HUES64 (cell line): ENCODE measurements at regions not wholly inside any gene's neighbourhood (a gene's known extent, or its start where the extent isn't known, plus 50 kb on each side); places are given as distances from the start of the nearest gene placed in this dataset.

Experiments
- H3K27ac ChIP-seq: 2 replicates; pipeline ENCODE4 v1.7.0; 2013; ENCODE audit warnings: low read depth, low read length, inconsistent platforms
- H3K27me3 ChIP-seq: 2 replicates; pipeline ENCODE4 v1.6.1; 2013; ENCODE audit warnings: mild to moderate bottlenecking, low read length; ENCODE audit not compliant: insufficient read depth
- H3K36me3 ChIP-seq: 2 replicates; pipeline ENCODE4 v1.6.1; 2013; ENCODE audit warnings: mild to moderate bottlenecking, low read length; ENCODE audit not compliant: insufficient read depth
- H3K4me1 ChIP-seq: 2 replicates; pipeline ENCODE4 v1.6.1; 2013; ENCODE audit warnings: mild to moderate bottlenecking, low read length, moderate library complexity; ENCODE audit not compliant: insufficient read depth
- H3K4me3 ChIP-seq: 2 replicates; pipeline ENCODE4 v1.5.1; 2013; ENCODE audit warnings: mild to moderate bottlenecking, low read length, moderate library complexity
- H3K9ac ChIP-seq: 2 replicates; pipeline ENCODE4 v1.6.1; 2013; ENCODE audit warnings: mild to moderate bottlenecking, low read depth, low read length
- H3K9me3 ChIP-seq: 2 replicates; pipeline ENCODE4 v1.6.1; 2013; ENCODE audit warnings: low read depth, low read length; ENCODE audit not compliant: insufficient read depth
- WGBS: fragments of 150-250, 120-280 bp; methylation state at CpG from one replicate; pipeline ENCODE4 v1.1.7; 2013; ENCODE audit warnings: missing lambda C conversion rate; 5-methylcytosine and 5-hydroxymethylcytosine counted together

DNA sequence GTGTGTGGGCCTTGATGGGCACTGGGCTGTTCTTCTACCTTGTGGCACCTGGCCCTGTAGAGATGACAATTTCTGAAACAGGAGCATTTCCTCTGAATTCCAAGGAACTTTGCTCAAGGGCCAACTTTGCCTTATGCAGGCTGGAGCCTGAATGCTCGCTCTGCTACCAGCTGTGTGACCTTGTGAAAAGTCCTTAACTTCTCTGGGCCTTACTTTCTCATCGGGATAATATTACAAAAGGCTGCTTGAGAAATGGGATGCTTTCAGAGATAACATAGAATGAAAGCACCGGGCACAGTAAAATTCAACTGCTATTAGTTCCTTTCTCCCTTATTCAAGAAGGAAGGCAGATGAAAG, 58.8 kb downstream of the GADD45G start:
- no peak overlapping the region for H3K9ac ChIP-seq
- no peak overlapping the region for H3K4me3 ChIP-seq
- 0 out of 2 replicates have a peak, but pooled peaks cover 5% of the 10 kb centered on the region for H3K27me3 ChIP-seq
- 88% methylated on average over 3 of the region's 3 CpGs for WGBS
- no peaks in the 10 kb centered on the region for H3K36me3 ChIP-seq
- H3K4me1 ChIP-seq, result peaks cover 23% of the 10 kb centered on the region
- H3K27ac ChIP-seq, result no peak overlapping the region
- H3K9me3 ChIP-seq, result no peaks in the 10 kb centered on the region

DNA sequence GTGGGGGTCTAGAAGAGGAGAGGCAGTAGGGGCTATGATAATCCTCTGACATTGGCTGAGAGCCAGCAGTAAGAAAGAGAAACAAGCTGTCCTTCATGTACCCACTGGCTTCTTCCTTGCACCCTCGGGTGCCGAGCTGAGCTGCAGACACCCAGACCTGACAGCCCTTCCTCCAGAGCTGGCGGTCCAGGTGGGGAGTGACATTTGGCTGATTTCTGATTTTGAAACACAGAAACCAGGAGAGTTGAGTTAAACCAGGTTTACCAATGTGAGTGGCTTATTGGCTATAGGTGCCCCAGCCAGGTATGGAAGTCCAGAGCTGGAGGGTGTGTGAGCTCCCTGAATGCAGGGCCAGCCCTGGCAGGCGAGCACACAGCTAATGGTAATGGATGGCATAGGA, 59.2 kb downstream of the GADD45G start:
- no peaks in the 10 kb centered on the region for H3K9me3 ChIP-seq
- H3K27me3 ChIP-seq, result 0 out of 2 replicates have a peak, but pooled peaks cover 5% of the 10 kb centered on the region
- H3K27ac ChIP-seq, result no peak overlapping the region
- H3K9ac ChIP-seq, result no peak overlapping the region
- peaks cover 23% of the 10 kb centered on the region for H3K4me1 ChIP-seq
- no peak overlapping the region for H3K4me3 ChIP-seq
- H3K36me3 ChIP-seq, result no peaks in the 10 kb centered on the region
- WGBS, result 95% methylated on average over 4 of the region's 4 CpGs

DNA sequence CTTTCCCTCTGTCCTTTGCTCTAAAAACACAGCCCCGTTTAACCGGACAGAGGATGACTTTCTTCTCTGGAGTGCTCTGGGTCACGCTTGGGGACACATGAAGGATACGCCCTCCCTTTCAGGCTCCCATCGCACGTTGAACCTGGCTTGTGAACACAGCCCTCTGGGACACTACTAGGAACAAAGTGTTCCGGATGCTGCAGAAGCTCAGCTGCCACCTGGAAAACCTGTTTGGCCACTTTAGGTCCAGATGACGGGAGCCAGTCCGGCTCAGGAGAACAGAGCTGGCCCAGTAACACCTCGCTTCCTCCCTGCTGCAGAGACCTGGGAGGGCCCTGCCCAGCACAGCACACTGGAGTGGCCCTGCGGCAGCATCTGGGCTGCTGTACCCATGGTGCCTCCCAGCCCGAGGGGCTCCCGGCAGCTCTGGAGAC, 60.1 kb downstream of the GADD45G start:
- Histone ChIP-seq H3K27me3 (0 out of 2 replicates have a peak, but pooled peaks cover 5% of the 10 kb centered on the region), H3K27ac (no peak overlapping the region), H3K4me1 (peaks cover 23% of the 10 kb centered on the region), H3K4me3 (no peak overlapping the region), H3K9me3 (no peaks in the 10 kb centered on the region), H3K36me3 (no peaks in the 10 kb centered on the region), H3K9ac (no peak overlapping the region)
- 95% methylated on average over 13 of the region's 13 CpGs for WGBS

DNA sequence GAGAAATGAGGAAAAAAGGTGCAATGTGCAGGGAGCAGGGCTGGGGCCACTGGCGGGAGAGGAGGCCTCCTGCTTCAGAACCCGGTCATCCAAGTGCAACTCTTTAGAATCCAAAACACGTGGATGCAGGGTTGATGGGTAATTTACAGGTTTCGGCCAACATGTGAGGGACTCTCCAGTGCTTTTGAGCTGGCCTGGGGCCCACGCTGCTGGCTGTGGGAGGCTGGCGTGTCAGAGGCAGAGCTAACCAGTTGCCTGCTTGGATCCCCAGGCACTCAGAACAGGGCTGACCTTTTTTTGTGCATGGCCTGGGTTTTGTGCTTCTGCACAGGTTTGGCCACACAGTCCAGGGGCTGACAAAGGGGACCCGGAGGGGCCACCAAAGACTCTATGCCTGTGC, 61.6 kb downstream of the GADD45G start:
- Histone ChIP-seq H3K36me3 (no peaks in the 10 kb centered on the region), H3K9me3 (no peaks in the 10 kb centered on the region), H3K9ac (no peak overlapping the region), H3K4me1 (peaks cover 17% of the 10 kb centered on the region), H3K27me3 (0 out of 2 replicates have a peak, but pooled peaks cover 5% of the 10 kb centered on the region), H3K27ac (no peak overlapping the region), H3K4me3 (no peak overlapping the region)
- 91% methylated on average over 7 of the region's 7 CpGs for WGBS

DNA sequence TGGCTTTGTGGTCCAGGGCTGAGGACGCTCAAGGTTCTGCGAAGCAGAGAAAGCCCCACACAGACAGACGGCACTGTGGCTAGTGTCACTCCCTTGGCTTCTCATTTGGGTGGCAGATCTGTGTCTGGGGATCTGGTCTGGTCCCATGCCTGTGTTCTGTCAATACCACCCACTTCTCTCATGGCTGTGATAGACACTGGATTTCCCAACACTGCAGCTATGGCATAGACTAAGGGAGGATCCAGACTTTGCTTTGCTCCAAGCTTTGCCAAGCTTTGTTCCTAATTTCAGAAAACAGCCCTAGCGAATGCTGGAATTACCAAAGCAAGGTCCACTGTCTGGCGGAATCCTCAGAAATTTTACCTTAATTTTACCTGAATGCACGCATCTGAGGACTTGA, 62.1 kb downstream of the GADD45G start:
- H3K27me3 ChIP-seq, result 0 out of 2 replicates have a peak, but pooled peaks cover 5% of the 10 kb centered on the region
- no peak overlapping the region for H3K27ac ChIP-seq
- H3K4me3 ChIP-seq, result no peak overlapping the region
- H3K4me1 ChIP-seq, result peaks cover 13% of the 10 kb centered on the region
- H3K9ac ChIP-seq, result no peak overlapping the region
- no peaks in the 10 kb centered on the region for H3K9me3 ChIP-seq
- over 99% methylated on average over 6 of the region's 6 CpGs for WGBS
- no peaks in the 10 kb centered on the region for H3K36me3 ChIP-seq

DNA sequence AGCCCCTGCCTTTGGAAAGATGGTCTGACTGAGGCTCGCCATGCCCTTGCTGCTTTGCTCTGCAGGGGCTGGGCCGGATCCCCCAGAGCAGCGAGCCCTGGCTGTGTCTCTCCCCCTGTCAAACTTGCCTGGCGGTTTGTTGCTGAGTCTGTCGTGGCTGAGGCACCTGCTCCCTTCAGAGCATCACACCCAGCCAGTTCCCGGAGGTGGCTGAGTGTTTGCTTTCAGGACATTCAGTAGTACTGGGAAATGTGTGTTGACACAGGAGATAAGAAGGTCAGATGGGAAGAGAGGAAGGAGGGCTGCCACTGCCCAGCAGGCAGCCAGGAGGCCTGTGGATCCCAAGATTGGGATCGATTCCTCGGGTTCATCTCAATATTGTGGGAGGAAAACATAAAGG, 62.9 kb downstream of the GADD45G start:
- no peak overlapping the region for H3K4me3 ChIP-seq
- peaks cover 7% of the 10 kb centered on the region; the same call in 1 of the 2 replicates for H3K27me3 ChIP-seq
- no peak overlapping the region for H3K9ac ChIP-seq
- no peak overlapping the region for H3K27ac ChIP-seq
- WGBS, result 72% methylated on average over 8 of the region's 8 CpGs
- H3K36me3 ChIP-seq, result no peaks in the 10 kb centered on the region
- peaks cover 7% of the 10 kb centered on the region for H3K4me1 ChIP-seq
- H3K9me3 ChIP-seq, result no peaks in the 10 kb centered on the region

DNA sequence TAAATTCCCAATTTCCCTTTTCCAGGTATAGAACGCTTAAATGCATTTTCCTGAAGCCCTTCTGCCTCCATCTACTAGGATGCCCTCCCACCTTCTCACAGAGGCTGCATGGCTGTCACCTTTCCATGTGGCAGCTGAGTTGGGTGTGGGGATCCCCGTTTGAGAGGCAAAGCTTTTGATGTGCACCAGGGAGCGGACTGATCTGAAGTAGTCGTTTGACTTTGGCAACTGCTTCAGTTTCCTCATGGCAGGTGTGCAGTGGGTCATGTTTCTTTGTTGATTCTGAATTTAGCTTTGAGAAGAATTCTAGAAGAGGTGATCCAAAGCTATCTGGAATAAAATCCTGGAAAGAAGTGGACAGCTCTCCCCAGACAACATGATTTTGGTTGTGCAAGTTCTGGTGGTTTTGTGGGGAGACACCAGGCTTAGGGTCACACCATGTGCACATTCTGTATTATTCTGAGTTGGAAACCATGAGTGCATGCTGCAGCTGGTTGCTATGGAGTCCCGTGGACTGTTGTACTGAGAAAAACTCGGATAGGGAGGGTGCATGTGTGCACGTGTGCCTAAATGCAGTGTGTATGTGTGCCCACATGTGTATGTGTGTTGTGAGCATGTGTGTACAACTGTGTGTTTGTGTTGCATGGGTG, 63.5 kb downstream of the GADD45G start:
- no peaks in the 10 kb centered on the region for H3K36me3 ChIP-seq
- no peak overlapping the region for H3K9ac ChIP-seq
- no peak overlapping the region for H3K27ac ChIP-seq
- no peaks in the 10 kb centered on the region for H3K9me3 ChIP-seq
- H3K4me1 ChIP-seq, result peaks cover 7% of the 10 kb centered on the region; the same call in 1 of the 2 replicates
- H3K4me3 ChIP-seq, result no peak overlapping the region
- peaks cover 9% of the 10 kb centered on the region; the same call in 1 of the 2 replicates for H3K27me3 ChIP-seq
- 87% methylated on average over 7 of the region's 7 CpGs for whole genome bisulfite sequencing

DNA sequence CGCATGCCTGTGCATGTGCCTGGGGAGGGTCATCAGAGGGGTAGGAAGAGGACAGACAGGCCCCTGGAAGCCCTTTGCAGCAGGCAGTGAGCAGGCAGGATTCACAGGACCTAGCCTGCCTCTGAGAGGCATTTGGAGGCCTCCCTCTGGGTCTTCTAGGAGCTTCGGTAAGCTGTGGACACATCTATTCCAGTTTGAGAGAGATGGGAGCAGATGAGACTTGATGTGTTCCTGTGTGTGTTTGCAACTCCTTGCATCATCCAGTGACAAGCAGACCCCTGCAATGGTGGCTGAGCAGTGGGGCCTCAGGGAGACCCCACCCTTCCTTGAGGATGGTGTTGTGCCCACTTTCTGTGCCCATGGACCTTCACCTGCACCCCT, 64.0 kb downstream of the GADD45G start:
- Histone ChIP-seq H3K27me3 (peaks cover 9% of the 10 kb centered on the region; the same call in 1 of the 2 replicates), H3K27ac (no peak overlapping the region), H3K9me3 (no peaks in the 10 kb centered on the region), H3K4me3 (no peak overlapping the region), H3K4me1 (peaks cover 7% of the 10 kb centered on the region; the same call in 1 of the 2 replicates), H3K36me3 (no peaks in the 10 kb centered on the region), H3K9ac (no peak overlapping the region)
- 95% methylated on average over 2 of the region's 2 CpGs for WGBS

DNA sequence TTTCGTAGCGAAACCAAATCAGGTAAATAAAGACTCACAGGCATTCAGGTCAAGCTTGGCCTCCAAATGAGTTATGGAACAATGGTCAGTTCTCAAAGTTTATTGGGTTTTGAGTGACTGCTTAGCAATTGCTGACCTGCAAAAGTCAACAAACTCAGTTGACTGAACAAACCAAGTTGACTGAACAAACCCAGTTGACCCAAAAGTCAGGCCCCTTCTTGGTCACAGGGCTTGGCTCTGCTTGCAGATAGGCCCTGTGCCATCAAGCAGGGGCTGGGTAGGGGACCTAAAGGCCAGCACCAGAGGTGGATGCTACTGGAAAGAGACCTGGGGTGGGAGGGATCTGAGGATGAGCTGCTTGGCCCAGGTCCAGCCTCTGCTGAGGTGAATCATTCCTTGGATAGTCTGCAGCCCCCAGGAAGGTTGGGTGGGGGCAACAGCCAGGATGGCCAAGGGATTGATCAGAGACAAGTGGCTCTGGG, 64.6 kb downstream of the GADD45G start:
- 92% methylated on average over 2 of the region's 2 CpGs for WGBS
- Histone ChIP-seq H3K9me3 (no peaks in the 10 kb centered on the region), H3K27ac (no peak overlapping the region), H3K4me3 (no peak overlapping the region), H3K9ac (no peak overlapping the region), H3K4me1 (peaks cover 7% of the 10 kb centered on the region), H3K36me3 (no peaks in the 10 kb centered on the region), H3K27me3 (peaks cover 12% of the 10 kb centered on the region; the same call in 1 of the 2 replicates)

DNA sequence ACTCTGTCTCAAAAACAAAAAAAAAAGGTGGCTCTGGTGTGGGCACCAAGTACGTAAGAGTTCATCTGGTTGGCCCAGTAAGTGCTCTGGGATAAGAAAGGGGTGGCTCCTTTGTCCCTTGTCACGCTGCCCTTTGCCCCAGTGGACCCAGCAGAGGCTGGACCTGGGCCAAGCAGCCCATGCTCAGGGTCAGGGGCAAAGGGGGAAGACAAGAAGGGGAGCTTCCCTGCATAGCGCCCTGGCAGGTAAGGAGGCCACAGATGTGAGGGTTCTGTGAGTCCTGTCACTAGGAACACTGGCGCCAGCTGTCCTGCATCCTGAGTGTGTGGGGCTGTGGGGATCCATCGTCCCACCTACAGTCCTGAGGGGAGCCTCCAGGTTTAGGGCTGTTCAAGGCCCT, 65.3 kb downstream of the GADD45G start:
- peaks cover 14% of the 10 kb centered on the region for H3K4me1 ChIP-seq
- no peaks in the 10 kb centered on the region for H3K9me3 ChIP-seq
- 94% methylated on average over 5 of the region's 5 CpGs for WGBS
- H3K9ac ChIP-seq, result no peak overlapping the region
- H3K36me3 ChIP-seq, result no peaks in the 10 kb centered on the region
- H3K27ac ChIP-seq, result no peak overlapping the region
- no peak overlapping the region for H3K4me3 ChIP-seq
- H3K27me3 ChIP-seq, result peaks cover 15% of the 10 kb centered on the region; the same call in 1 of the 2 replicates

DNA sequence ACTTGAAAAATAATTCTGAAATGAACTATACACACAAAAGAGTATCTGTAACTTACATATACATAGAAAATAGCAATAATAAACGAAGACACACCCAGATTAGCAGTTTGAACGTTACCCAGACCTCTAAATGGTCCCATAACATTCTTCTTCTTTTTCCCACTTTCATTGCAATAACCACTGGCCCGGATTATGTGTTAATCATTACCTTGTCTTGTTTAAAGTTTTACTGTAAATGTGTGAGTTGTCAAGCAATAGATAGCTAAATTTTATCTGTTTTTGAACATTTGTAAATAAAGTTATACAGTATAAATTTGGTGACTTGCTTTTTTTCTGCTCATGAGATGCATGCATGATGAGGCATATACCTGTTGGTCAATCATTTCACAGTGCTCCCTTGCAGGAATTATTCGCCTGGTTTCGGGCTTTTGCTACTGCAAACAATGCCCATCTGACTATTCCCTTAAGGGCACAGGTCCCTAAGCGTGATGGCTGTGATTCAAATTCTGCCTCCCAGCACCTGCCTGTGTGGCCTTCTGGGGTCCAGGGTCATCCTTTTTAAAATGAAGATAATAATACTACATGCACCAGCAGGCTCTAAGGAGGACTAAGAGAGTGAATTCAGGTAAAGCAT, 66.1 kb downstream of the GADD45G start:
- Histone ChIP-seq H3K27me3 (peaks cover 22% of the 10 kb centered on the region), H3K4me3 (no peak overlapping the region), H3K9me3 (no peaks in the 10 kb centered on the region), H3K36me3 (no peaks in the 10 kb centered on the region), H3K27ac (no peak overlapping the region), H3K9ac (no peak overlapping the region), H3K4me1 (peaks cover 22% of the 10 kb centered on the region)
- 94% methylated on average over 6 of the region's 6 CpGs for WGBS
